KOPT-K1 (cell line): ENCODE measurements at regions not wholly inside any gene's neighbourhood (a gene's known extent, or its start where the extent isn't known, plus 50 kb on each side); places are given as distances from the start of the nearest gene placed in this dataset.

Experiments used
- H3K27ac ChIP-seq: fragments of 200-600 bp; sonication (generic); 2 replicates; pipeline ENCODE4 v1.5.1; 2016; ENCODE audit warnings: antibody characterized with exemption, mild to moderate bottlenecking, low read depth, low read length; ENCODE audit not compliant: poor library complexity, severe bottlenecking
- H3K36me3 ChIP-seq: fragments of 200-600 bp; sonication (generic); 2 replicates; pipeline ENCODE4 v1.5.1; 2017; ENCODE audit warnings: antibody characterized with exemption, mild to moderate bottlenecking, low read length, moderate library complexity; ENCODE audit not compliant: insufficient read depth
- H3K9me3 ChIP-seq: fragments of 200-600 bp; sonication (generic); 2 replicates; pipeline ENCODE4 v1.5.1; 2017; ENCODE audit warnings: antibody characterized with exemption, low read length, mild to moderate bottlenecking; ENCODE audit not compliant: insufficient read depth, poor library complexity, severe bottlenecking

DNA sequence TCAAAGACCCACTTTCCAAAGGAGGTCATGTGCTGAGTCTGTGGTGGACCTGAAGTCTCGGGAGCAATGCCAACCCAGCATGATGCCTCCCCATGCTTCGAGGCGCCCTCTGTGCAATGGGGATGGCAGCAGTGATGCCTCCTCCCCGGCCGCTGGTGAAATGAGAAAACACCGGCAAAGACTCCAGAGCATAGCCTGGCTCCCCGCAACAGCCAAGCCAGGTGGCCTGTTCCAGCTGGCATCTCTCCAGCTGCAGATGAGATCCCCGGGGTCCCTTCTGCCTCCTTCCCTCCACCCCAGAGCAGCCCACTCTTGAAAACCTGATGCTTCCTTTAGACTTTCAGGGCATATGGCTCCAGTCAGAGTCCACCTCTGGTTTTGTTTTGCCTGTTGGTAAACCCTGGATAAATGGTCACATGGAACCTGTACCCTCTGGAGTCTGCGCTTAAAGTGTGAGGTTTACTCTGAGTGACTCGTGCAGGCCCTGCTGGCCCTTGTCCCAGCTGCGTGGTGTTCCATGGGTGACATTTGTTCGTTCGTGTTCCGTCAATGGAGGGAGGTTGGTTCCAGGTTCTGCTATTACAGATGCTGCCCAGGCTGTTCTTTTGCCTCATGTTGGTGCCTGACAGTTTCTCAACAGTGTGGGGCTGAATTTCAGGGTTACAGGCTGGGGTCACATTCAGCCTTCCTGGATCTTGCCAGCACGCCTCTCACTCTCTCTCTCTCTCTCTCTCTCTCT lies 181.8 kb upstream of the CIBAR2 start:
- no peak overlapping the region for H3K27ac ChIP-seq
- H3K36me3 ChIP-seq = no peaks in the 10 kb centered on the region
- H3K9me3 ChIP-seq = no peaks in the 10 kb centered on the region

DNA sequence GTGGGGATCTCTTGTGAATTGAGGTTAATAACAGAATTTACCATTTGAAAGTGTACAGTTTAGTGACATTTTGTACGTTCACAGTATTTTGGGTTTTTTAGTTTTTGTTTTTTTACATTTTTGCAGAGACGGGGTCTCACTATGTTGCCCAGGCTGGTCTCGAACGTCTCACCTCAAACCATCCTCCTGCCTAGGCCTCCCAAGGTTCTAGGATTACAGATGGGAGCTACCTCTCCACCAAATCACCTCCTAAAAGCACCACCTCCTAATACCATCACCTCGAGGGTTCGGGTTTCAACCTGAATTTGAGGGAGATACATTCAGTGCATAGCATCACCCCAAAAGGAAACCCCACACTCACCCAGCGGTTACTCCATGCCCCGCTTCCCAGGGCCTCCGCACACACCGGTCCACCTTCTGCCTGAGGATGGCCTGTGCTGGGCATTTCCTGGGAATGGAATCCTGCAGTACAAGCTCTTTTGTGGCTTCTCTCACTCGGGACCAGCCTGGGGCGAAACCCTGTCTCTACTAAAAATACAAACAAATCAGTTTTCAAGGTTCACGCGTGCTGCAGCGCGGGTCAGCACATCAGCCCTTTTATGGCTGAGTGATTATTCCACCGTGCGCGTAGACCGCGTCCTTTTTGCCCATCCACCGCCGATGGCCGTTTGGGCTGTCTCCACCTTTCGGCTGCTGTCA lies 182.7 kb upstream of the CIBAR2 start:
- H3K9me3 ChIP-seq = no peaks in the 10 kb centered on the region
- no peaks in the 10 kb centered on the region for H3K36me3 ChIP-seq
- no peak overlapping the region for H3K27ac ChIP-seq

DNA sequence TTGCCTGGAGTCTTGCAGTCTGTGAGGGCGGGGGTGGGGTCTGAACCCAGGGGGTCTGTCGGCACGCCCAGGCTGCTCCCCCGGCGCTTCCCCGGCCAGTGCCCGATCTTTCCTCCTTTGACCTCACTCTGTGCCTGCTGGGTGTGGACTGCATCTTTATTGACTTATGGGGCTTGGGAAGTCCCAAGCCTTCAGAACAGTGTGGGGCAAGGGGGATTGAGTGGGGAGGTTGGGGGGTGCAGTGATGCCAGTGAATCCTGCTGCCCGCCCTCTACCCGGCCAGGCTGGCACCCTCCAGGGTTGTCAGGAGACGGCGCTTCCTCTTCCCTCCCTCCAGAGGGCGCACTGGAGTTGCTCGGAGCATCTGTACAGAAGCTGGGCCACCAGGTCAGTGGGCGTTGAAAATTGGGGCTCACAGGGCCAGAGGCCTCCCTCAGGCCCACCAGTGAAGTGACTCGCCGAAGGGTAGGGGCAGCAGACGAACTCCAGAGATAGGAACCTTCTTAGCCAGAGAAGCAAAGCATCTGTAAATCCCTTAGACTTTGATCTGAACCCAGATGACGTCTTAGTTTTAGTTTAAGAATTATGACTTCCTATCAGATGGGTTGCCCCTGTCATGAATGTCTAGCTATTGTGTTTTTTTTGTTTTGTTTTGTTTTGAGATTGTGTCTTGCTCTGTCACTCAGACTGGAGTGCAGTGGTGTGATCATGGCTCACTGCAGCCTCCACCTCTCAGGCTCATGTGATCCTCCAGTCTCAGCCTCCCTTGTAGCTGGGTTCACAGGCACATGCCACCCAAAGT lies 184.8 kb upstream of the CIBAR2 start:
- Histone ChIP-seq H3K27ac (no peak overlapping the region), H3K36me3 (no peaks in the 10 kb centered on the region), H3K9me3 (no peaks in the 10 kb centered on the region)

DNA sequence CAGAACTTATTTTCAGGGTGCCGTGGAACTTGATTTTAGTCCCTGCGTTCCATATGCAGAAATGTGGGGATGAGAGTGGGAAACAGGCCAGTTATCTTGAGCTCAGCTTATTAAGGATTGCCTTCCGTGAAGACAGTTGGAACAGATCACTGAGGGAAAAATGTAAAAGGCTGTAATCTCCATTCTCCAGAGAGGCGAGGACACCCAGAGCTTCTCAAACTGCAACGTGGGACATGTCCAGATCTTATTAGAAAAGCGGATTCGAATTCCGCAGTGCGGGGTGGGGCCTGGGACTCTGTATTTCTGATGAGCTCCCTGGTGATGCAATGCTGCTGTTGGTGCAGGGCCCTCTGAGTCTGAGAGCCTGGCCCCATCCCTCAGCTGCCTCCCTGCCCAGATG lies 185.6 kb upstream of the CIBAR2 start:
- Histone ChIP-seq H3K27ac (no peak overlapping the region), H3K36me3 (no peaks in the 10 kb centered on the region), H3K9me3 (no peaks in the 10 kb centered on the region)

DNA sequence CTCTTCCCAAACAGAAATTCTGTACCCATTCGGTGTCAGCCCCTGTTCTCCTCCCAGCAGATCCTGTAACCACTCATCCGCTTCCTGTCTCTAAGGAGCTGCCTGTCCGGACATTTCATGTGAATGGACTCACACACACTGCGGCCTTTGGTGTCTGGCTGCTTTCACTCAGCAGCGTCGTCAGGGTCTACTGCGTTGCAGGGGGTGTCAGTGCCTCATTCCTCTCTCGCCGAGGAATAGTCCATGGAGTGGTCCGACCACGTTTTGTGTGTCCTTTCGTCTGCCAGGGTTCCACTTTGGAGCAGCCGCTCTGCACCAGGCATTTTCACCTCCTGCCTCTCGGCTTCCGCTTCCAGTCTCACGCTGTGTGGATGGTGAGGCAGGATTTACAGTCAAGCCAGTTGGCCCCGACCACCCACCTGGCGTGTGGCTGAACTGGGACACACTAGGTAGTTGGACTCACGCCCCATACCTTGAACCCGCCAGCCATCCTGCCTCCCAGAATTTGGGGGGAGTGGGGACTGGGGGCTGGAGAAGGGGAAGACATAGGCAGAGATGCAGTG lies 188.2 kb upstream of the CIBAR2 start:
- Histone ChIP-seq H3K36me3 (no peaks in the 10 kb centered on the region), H3K9me3 (no peaks in the 10 kb centered on the region), H3K27ac (no peak overlapping the region)

DNA sequence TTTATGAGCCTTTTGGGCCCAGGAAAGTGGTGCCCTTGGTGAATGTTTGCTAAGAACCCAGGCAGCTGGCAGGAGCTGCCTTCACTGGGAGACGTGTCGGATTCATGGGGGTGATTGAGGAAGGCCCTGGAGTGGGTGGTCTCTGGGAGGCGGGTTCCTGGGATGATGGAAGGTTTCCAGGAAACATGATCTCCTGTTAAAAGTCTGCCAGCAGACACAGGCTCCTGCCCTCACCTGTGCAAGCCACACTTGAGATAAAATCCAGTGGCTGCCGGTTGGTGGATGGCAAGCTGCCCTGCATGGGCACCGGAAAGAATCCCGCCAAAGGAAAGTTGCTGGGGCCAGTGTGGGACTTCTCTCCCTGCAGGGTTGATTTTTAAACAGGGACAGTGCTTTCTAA lies 189.0 kb upstream of the CIBAR2 start:
- Histone ChIP-seq H3K27ac (no peak overlapping the region), H3K9me3 (no peaks in the 10 kb centered on the region), H3K36me3 (no peaks in the 10 kb centered on the region)

DNA sequence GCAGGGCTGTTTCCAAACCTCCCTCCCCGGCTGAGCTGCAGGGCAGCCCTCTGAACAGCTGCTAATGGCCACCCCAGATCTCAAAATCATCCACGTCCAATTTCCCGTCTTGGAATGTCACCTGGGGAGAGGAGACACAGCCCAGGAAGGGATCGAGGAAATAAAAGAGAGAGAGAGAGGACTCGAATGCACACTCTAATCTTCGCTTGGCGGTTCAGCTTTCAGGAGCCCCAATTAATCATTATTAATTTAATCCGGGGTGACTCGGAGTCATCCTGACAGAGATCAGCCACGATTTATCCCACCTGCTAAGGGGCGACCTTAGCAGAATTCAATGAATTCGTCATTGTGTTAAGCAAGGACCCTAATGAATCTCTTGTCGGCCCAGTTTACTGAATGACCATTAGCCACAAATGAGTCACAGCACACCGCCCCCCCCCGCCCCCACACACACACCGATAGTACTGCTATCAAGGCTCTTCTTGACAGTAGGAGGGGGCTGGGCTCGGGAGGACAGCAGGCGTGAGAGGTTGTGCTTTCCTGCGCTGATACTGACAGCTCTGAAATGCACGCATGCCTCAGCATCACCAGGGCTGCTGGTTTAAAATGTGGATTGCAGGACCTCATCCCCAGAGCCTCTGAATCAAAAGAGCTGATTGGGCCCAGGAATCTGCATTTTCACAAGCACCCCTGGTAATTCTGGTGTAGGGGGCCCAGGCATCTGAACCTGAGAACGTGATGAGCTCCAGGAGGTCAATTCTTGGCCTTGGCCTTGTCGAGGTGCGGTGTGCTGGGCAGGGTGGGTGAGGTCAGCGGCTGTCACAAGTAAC lies 190.0 kb upstream of the CIBAR2 start:
- H3K9me3 ChIP-seq = no peaks in the 10 kb centered on the region
- no peaks in the 10 kb centered on the region for H3K36me3 ChIP-seq
- no peak overlapping the region for H3K27ac ChIP-seq

DNA sequence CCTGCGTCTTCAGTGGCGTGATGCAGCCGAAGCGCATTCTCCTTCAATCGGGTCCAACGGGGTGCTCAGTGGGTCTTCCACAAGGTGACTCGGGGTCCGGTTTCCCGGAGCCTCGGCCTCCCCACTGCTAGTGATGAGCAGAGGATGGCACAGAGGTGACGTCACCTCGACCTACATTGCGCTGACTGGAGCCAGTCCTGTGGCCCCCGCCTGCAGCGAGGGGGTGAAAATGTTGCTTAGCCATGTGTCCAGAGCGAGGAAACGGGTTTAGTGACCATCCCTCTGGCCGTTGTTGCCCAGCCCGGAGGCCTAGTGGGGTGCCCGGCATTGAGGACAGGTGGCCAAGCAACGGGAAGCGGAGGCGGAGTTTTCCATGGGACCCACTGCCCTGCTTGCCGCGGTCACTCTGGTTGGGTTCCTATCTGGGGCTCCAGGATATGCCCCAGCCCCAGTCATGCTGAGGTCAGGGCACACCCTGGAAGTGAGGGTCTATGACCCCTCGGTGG lies 190.6 kb upstream of the CIBAR2 start:
- no peak overlapping the region for H3K27ac ChIP-seq
- H3K36me3 ChIP-seq = no peaks in the 10 kb centered on the region
- H3K9me3 ChIP-seq = no peaks in the 10 kb centered on the region

DNA sequence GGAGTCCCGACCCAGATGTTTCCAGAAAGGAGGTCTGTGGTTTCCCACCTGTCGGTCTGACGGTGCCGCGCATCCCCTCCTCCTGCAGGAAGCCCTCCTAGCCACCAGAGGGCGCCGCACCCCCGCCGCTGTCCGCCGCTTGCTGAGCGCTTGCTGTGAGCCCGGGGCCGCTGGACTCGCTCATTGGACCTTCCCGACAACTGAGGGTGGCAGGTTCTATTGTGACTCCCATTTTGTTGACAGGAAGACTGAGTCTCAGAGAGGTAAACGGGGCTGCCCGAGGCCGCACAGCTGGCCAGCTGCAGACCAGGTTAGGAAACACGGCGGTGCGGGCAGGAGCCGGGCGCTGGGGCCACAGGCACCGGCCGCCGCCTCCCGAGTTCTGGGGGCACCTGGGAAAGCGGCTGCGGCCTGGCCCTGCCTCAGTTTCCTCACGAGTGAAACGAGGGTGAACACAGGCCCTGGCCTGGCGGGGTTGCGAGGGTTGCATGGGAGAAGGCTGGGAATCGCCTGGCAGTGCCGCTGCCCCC lies 191.1 kb upstream of the CIBAR2 start:
- no peaks in the 10 kb centered on the region for H3K36me3 ChIP-seq
- no peak overlapping the region for H3K27ac ChIP-seq
- H3K9me3 ChIP-seq = no peaks in the 10 kb centered on the region

DNA sequence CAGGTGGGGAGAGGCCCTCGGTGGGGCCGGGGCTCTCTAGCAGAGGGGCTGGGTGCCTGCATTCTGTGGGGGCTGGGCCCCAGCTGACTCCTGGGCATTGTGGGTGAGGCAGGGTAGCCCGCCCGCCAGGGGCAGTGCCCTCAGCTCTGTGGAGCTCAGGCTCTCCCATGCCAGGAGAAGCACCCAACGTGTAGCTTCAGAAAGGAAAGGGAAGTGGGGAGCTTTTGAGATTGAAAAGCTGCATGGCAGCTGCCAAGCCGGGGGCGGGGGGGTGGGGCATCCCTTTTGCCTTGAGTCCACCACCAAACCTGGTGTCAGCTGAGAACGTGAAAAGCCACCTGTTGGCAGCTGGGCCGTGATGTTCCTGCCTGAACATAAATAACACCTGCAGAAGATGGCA lies 192.1 kb upstream of the CIBAR2 start:
- no peaks in the 10 kb centered on the region for H3K9me3 ChIP-seq
- no peaks in the 10 kb centered on the region for H3K36me3 ChIP-seq
- H3K27ac ChIP-seq = peak overlapping the region; percentile 20

DNA sequence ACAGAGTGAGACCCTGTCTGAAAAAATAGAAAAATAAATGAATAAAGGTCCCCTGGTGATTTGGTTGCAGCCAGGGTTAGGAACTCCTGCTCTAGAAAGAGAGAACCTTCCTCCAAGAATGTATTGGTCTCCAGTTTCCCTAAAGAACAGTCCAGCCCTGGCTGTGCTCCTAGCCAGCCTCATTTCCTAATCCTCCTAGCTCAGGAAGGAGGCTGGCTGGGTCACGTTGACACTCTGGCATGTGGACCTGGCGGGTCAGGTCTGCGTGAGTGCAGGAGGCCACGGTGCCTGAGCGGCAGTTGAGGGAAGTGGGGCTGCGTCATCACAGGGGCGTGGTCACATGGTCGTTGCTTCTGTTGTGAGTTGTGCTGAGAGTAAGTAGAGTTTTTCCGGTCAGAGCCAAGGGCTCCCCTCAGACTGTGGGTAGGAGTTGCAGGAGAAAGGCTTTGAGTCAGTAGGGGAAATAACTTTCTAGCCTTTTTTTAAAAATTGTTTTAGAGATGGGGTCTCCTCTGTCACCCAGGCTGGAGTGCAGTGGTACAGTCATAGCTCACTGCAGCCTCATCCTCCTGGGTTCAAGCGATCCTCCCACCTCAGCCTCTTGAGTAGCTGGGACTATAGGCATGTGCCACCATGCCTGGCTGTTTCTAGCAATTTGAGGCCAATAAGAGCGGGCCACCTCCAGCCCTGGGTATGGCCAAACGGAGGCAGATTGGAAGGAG lies 194.0 kb upstream of the CIBAR2 start:
- H3K36me3 ChIP-seq = no peaks in the 10 kb centered on the region
- H3K27ac ChIP-seq = peak overlapping the region; percentile 49
- no peaks in the 10 kb centered on the region for H3K9me3 ChIP-seq

DNA sequence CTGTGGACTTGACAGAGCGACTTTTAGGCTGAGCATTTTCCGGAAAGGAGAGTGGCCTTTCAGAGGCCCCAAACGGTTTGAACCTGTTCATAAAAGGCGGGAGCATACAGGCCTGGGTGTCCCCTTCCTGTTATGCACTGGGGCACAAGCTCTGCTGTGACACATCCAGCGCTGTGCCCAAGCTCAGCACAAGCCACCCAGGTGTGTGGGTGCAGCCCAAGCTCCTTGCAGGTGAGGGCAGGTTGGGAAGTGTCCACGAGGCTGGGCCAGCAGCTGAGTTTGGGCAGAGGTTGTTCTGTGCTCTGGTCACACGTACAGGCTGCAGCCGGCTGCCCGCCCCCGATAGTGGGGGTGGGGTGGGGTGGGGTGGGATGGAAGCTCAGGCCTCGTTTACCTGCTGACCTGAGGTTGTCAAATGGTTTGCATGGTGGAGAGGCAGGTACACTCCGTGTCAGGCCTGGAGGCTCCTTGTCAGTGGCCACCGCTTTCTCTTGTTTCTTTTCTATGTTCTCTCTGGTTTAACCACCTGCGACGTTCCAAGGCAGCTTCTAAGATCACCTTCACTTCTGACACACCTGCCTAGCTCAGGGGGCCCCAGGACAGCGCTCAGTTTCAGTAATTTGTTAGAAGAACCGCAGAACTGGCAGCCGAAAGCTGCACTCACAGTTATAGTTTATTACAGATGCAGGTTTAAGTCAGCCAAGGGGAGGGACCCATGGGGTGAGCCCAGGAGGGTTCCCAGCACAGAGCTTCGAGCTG lies 194.7 kb upstream of the CIBAR2 start:
- H3K36me3 ChIP-seq = no peaks in the 10 kb centered on the region
- H3K27ac ChIP-seq = peak overlapping the region; percentile 49
- H3K9me3 ChIP-seq = no peaks in the 10 kb centered on the region
